HL-60/S4 treated with phorbol 12-myristate 13-acetate at 8.2 ng/mL for 4 days and 3 days (cell line): ENCODE measurements at regions not wholly inside any gene's neighbourhood (a gene's known extent, or its start where the extent isn't known, plus 50 kb on each side); places are given as distances from the start of the nearest gene placed in this dataset.

Experiments used
- in situ Hi-C: fragments of 300-500 bp; cut with MboI; formaldehyde crosslinking; loops from 2 replicates; pipeline ENCODE4 v1.15.0; 2022; ENCODE audit warnings: low sequenced_read_pairs

DNA sequence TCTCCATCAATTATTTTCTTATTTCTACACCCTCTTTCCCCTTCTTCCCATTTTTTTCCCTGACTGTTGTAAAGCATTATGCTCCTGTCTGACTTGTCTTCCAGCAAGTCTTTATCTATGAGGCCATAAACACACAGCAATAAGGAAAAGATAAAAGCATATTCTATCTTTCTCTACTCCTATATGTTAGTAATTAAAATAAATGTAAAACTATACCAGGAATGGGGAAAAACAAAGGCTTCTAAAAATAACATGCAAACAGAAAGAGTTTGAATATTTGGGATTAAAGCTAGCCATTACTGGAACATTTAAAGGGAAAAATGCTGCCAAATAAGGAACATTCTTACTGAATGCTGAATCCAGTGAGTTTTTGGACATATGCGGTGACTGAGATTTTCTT is 471.7 kb upstream of the HS3ST1 start:
- in situ Hi-C loops, result no loop called here

DNA sequence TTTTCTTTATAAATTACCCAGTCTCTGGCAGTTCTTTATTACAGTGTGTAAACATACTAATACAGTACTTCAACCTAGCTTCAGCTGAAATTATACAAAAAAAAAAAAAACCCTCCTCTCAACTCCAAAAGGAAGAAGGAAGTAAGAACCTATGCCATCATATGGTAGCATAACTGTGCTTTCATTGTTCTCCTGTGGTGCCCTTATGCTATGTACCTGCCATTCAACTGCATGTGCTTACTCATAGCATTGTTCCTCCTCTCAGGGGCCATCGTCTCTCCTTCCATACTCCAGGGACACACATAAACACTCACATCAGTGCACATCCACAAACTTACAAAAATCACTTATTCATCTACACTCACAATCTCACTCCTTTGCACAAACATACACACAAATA is 470.1 kb upstream of the HS3ST1 start:
- in situ Hi-C loops, result no loop called here

DNA sequence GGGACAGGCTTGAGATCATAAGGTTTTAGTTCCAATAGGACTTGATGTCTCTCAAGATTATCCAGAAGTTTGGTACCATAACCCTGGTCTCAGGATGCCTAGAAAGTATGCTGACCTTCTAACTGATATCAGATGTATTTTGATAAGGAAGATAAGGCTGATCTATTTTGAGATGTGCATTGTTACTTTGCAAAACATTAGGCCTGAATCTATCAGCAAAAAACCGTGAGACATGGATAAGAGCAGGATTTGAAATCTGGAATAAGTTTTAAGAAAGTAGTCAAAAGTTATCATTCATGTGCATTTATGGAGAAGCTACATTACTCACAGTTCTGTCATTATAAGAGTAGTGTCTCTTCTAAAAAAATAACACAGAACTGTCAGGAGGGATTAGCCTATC is 467.1 kb upstream of the HS3ST1 start:
- in situ Hi-C loops, result no loop called here

DNA sequence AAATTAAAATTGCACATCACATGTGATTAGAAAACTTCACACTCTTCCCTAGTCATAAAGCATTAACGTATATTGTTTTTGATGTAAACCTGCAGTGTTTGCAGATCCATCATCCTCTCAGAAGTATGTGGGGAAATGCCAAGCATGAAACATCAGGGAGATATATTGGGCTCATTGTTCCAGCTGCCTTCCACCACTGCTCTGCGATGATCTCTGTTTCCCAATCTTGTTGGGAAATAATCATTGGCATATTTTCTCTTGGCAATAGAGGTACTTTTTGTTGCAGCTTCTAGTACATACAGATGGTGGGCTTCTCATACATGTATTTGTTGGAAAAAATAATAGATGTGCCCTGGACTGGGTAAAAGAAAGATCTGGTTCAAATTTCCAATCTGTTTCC is 466.3 kb upstream of the HS3ST1 start:
- in situ Hi-C loops, result no loop called here

DNA sequence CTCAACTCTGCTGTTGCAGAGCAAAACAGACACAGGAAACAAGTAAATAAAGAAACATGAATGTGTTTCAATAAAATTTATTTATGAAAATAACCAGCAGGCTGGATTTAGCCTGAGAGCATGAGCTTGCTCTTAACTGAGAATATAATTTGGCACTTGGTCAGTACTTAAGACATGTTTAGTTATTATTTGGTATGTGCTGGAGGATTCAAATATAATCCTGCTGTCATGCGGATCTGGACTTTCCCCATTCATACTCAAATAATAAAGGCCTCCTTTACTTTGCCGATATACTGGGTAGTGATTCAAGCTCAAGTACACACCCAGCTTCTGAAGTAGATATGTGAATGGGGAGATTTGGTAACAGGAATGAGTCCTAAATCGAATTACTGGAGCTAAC is 465.5 kb upstream of the HS3ST1 start:
- in situ Hi-C loops, result no loop called here

DNA sequence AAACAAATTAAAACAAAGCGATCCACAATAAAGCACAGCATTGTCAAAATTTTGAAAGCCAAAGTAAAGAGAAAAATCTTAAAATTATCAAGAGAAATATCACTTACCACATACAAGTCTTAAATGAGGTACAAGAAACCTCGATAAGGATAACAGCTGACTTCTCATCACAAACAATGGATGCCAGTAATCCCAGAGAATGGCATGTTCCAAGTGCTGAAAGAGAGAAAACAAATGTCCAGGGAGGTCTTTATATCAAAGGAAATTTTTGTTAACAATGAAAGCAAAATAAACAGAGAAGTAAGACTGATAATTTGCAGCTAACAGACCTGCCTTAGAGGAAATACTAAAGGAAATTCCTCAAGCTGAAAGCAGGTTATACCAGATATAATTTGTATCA is 460.4 kb upstream of the HS3ST1 start:
- in situ Hi-C loops, result no loop called here

DNA sequence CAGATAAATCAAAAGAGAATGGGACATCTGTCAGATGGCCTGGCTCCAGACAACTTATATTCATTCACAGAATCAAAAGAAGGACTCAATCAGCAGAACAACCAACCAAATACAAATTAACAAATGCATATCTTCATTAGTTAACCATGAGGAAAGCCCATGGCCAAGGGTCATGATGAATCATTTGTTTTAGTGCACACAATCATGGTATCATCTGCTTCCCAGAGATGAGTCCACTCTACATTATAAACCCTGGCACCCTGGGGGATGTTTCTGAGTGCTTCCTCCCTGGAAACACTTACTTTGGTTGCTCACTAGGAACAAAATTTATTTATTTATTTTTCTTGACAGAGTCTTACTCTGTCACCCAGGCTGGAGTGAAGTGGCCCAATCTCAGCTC is 453.3 kb upstream of the HS3ST1 start:
- in situ Hi-C loops, result no loop called here

DNA sequence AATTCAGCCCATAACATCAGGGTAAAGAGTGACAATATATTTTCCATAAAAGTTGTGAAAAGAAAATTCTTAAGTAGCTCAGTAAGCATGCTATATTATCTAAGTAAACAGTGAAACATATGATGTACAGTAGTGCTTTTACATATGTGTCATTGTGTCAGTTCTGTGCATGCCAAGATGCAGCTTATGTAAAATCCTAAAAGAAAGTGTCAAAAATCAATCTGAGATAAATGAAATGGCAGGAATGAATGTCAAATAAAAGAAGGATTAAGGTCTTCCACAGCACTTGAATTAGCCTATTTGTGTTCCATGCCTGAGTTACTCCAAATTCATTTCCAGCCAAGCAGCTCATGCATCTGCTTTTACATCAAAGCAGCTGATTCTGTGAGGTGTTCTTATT is 452.7 kb upstream of the HS3ST1 start:
- in situ Hi-C loops, result no loop called here

DNA sequence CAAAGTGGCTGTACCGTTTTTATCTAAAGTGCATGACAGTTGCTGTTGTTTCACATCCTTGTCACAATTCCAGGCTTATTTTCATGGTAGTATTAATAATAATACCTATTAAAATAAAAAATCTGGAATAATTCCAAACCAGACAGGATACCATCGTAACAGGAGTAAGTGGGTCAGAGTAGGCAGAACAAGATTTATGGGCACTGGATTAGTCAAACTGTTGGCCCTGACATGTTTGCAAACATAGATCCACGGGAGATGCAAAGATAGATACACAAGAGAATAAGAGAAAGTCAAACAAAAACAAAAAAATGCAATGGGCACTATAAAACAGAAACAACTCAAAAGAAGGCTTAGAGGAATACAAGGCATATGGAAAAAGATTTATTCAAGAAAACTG is 449.5 kb upstream of the HS3ST1 start:
- in situ Hi-C loops, result no loop called here

DNA sequence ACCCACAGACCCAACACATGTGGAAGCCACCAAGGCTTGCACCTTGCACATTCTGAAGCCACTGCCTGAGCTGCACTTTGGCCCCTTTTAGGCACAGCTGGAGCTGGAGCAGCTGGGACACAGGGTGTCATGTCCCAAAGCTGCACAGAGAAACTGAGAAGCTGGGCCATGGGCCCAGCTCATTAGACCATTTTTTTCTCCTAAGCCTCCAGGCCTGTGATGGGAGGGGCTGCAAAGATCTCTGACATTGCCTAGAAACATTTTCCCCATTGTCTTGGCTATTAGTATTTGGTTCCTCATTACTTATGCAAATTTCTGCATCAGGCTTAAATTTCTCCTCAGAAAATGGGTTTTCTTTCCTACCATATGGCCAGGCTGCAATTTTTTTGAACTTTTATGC is 447.4 kb upstream of the HS3ST1 start:
- in situ Hi-C loops, result no loop called here

DNA sequence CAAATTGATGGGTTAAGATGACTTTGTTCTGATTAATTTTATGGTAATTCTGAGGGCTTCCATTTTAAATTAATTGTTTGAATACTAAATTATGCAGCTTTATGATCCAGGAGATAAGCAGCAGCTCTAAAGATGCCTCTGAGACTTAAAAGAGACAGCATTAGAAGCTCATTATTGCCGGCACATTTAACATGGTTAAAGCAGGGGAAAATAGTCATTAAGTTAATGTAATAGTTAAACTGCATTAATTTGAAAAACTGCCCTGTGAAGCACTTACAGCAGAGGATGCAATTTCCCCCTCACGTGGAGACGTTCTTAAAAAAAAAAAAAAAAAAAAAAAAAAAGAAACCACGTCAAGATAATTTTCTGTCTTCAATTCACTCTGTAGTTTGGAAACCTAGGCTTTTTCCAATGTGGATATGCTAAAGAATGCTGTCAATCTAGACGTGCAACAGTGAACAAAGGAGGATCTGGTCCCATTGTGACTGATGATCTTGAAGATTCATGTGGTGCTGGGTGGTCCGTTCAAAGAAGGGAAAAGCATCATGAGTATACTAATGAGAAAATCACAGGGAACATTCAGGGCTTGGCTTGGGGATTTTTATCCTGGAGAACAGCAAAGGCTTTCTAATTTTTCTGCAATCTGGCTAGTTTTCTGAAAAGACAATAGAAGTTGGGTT is 440.6 kb upstream of the HS3ST1 start:
- in situ Hi-C loops, result no loop called here

DNA sequence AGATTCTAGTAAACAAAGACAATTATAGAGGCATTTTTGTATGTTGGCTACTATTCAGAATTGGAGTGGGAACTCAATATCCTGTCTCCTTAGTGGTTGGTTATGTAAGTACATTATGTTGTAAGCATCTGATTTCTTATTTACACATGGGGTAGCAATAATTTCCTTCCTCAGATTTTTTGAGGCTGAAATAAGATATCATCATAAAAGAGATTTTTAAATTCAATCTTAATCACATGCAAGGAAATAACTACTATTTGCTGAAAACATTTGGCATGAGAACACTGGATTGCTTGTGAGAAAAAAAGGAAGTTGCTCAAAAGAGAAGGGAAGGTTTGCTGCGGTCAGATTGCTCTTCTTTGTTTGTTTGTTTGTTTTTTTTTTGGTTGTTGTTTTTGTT is 437.7 kb upstream of the HS3ST1 start:
- in situ Hi-C loops, result no loop called here

DNA sequence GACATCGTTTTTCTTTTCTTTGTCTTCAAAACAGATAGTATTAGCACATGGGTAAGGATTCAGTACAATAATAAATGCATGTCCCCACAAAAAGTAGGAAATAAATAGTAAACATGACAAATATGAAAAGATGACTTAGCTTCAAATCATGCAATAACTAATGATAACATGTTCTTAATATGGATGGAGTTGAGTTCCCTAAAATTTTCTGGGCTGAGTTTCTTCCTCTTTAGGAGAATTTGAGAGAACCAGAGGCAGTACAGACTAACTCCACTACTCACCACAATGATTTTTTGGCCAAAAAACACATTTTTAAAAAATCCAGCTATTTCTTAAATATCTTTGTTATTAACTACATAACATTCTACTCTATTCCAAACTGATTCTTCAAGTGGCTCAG is 432.3 kb upstream of the HS3ST1 start:
- in situ Hi-C loops, result no loop called here

DNA sequence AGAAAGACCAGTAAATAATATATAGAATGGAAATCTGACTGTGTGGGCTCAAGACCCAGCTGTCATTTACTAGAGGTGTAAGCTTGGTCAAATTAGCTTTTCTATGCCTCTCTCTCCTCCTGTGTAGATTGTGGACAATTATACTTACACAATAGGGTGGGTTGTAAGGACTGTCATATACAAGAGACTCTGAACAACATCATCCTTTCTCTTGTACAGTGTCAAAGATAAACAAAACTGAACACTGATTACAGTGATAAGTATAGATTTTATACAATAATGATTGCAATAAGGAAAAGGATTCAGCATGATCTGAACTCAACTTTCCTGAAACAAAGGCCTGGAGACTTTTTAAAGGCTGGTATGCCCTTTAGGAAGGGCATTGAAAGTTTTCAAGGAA is 429.2 kb upstream of the HS3ST1 start:
- in situ Hi-C loops, result no loop called here

DNA sequence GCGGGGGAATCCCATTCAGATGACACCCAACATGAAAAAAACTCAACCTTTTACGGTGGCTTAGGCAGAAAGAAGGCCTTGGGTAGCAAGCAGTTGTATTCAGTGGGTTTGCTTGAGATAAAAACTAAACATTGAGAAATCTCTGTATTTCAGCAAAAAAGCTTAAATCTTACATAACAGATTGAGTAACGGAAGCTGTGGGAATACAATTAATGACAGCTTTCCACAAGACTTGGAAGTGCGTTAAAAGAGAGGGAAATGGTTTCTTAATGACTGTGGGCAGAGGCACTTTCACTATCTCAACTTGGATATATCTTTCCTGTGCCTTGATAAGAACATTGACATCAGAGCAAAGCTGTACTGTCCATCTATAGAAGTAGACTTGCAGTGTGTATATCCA is 418.5 kb upstream of the HS3ST1 start:
- in situ Hi-C loops, result no loop called here

DNA sequence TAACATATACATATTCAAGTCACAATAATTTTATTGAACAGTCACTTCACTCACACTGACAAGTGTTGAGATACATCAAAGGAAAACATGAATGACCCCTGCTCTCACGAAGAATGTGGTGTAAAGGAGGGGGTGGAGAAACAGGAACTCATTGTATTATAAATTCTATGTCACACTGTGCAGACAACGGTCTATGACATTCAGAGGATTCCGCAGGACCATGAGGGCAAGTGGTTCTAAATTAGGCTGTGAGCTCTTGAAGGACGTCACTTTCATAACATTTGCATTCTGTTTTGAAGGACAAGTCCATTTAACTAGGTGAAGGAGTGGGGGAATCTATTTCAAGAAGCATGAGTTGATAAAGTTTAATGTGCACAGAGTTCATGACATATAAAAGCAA is 415.2 kb upstream of the HS3ST1 start:
- in situ Hi-C loops, result no loop called here

DNA sequence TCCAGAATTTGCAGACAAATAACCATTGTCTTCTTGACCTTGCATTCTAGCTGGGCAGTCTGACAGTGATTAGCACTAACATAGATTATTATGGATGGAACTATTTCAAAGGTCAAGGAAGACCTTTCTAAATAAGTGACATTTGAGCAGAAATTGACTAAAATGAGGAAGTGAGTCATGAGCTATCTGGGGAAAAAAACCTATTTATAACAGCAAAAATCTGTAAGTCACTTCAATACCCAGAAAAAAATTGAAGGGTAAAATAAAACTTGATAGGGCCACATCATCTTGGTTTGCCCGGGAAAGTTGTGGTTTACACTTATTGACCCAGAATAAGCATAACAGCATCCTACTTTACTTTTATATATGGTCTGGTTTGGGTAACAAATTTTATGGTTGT is 414.6 kb upstream of the HS3ST1 start:
- in situ Hi-C loops, result no loop called here

DNA sequence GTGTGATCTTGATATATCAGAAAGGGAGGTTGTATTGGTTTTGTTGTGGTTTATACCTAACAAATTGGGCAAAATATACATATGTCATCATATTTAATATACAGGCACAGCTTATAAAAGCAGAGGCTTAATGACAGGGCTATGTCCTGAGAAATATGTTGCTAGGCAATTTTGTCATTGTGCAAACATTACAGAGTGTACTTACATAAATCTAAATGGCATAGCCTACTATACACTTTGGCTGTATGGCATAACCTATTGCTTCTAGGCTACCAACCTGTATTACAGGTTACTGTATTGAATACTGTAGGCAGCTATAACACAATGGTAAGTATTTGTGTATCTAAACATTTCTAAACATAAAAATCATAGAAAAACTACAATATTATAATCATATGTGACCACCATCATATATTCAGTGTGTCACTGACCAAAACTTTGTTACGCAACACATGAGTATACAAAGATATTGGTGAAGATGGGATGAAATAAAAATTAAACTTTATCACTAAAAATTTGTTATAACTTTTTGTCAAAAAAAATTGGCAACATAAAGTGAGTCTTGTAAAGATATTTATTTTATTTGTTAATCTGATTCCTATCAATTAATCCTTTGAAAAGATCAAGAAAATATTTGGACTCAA is 414.0 kb upstream of the HS3ST1 start:
- in situ Hi-C loops, result no loop called here

DNA sequence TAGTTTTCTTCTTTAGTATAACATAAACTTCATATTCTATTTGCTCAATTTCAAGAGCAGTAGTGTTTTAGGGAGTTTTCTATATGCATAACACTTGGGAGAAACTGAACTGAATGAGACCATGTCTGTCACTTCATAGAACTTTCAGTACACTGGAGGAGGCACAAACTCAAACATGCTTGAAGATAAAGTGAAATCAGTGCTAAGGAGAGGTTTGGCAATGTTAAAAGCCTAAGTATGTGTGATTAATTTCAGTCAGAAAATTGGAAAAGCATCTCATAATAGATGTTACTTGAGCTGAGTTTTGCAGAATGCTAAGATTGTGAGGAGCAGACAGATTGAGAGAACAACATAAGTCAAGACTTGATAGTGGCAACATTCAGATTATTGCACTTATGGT is 411.2 kb upstream of the HS3ST1 start:
- in situ Hi-C loops, result no loop called here

DNA sequence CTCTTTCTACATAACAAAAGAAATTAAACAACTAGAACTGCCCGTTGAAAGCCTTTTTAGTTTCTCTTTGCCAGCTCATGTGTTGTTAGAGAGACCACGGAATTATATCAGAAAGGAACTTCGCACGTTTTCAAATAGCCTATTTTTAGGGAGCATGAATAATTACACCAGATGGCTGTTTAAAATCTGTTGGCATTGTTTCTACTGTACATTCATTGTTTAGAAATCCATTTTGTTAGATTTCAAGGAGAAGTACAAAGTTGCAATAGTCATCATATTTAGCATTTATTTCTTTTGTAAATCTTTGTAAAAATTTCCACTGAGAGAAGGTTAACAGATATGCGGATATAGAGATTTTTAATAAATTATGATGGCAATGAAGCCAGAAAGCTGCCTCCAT is 403.0 kb upstream of the HS3ST1 start:
- in situ Hi-C loops, result no loop called here

DNA sequence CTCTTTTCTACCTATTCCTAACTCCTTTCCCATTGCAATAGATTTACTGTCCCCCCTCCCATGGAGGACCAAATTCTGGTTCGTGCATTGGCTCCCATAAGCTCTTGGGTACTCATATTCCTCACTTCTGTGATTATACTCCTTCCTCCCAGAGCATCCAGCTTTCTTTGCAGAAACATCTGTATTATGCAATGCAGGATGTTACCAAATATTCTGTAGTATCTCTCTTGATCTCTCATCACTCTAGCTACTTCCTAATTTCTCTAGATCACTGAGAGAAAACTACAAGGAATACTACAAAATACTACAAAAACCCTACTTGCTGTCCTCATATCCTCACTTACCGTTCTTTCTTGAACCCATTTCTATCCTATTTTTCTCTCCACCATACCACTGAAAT is 395.9 kb upstream of the HS3ST1 start:
- in situ Hi-C loops, result no loop called here

DNA sequence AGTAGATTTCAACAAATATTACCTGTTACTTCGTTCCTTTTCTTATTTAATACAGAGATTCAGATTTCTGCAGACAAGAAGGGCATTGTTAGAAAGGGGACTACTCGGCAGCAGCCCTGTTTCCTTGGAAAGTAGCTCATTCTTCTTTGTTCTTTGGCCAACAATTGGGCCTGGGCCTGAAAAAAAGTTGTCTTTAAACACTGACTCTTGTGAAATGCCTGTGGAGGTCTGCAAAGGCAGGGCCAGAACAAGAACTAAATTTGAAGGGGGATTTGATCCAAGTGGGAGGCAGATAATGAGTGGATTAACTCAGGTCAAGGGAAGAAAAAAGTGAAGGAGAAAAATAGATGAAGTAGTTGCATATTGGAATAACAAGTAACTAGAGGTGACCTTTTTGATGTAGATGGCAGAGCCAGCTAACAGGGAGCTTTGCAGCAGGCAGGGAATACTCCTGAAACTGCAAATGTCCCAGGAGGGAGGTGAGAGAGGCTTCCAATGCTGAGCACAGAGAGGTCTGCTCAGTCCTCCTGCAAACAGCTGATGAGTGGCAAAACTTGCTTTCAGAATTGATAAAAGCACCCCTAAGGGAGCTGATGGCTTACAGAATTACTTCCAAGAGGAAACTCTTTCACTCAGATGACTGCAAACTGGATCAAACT is 393.2 kb upstream of the HS3ST1 start:
- in situ Hi-C loops, result no loop called here

DNA sequence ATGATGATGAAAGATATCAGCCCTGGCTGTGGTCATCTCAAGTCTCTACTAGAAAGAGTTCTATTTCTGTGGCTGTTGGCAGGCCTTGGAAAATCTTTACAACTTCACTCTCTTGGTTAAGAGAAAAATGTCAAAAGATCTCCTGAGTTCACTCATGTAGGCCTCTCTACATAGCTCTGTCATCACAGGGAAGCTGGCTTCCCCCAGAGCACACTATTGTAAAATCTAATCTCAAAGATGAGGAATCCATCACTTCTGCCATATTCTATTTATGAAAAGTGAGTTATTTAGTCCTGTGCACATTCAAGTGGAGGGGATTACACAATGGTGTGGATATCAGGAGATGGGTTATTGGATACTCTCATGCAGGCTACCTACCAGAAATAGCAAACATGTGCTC is 388.4 kb upstream of the HS3ST1 start:
- in situ Hi-C loops, result no loop called here
